Stimulated activated CD4-positive, alpha-beta T cell treated with anti-CD3 and anti-CD28 coated beads, TNF-alpha, amount 100 ng/mL, for 48 hours (primary cell): ENCODE measurements at regions not wholly inside any gene's neighbourhood (a gene's known extent, or its start where the extent isn't known, plus 50 kb on each side); places are given as distances from the start of the nearest gene placed in this dataset.
A peak's percentile ranks its signal among the peaks of the same experiment; 100 is the strongest.

Experiments
- DNase-seq, 3 donors: peaks; one replicate each; pipeline ENCODE4 v3.0.0-alpha.2; 2020; ENCODE audit warnings: low read depth in 3 of 3

GRCh38 chr6:134527108-134527787 lies 209.3 kb upstream of the SGK1 start:
- DNase-seq: no peak

- DNase-seq: no peak
These were observed 207.4 kb upstream of the SGK1 start for GRCh38 chr6:134525190-134525868.

- no peak for DNase-seq
These were observed 206.2 kb upstream of the SGK1 start for GRCh38 chr6:134523903-134524650.

GRCh38 chr6:134523051-134523450 lies 205.1 kb upstream of the SGK1 start:
- DNase-seq: no peak

GRCh38 chr6:134521116-134521501 lies 203.2 kb upstream of the SGK1 start:
- no peak for DNase-seq

GRCh38 chr6:134520181-134521115 lies 202.5 kb upstream of the SGK1 start:
- no peak for DNase-seq

- peak in 1 of 3 donors; percentile 27 for DNase-seq
These were observed 201.6 kb upstream of the SGK1 start for GRCh38 chr6:134519465-134519864.

- DNase-seq: no peak
These were observed 200.0 kb upstream of the SGK1 start for GRCh38 chr6:134517868-134518267.

- DNase-seq: no peak
These were observed 199.3 kb upstream of the SGK1 start for GRCh38 chr6:134517145-134517658.

GRCh38 chr6:134516582-134516981 lies 198.7 kb upstream of the SGK1 start:
- no peak for DNase-seq

- DNase-seq: no peak
These were observed 198.1 kb upstream of the SGK1 start for GRCh38 chr6:134515986-134516385.

GRCh38 chr6:134512981-134513391 lies 195.1 kb upstream of the SGK1 start:
- no peak for DNase-seq

- no peak for DNase-seq
These were observed 194.2 kb upstream of the SGK1 start for GRCh38 chr6:134511984-134512683.

GRCh38 chr6:134510920-134511319 lies 193.0 kb upstream of the SGK1 start:
- DNase-seq: no peak

GRCh38 chr6:134510142-134510541 lies 192.2 kb upstream of the SGK1 start:
- DNase-seq: no peak

- no peak for DNase-seq
These were observed 191.1 kb upstream of the SGK1 start for GRCh38 chr6:134508862-134509498.

- DNase-seq: no peak
These were observed 188.2 kb upstream of the SGK1 start for GRCh38 chr6:134506162-134506561.

- DNase-seq: no peak
These were observed 185.8 kb upstream of the SGK1 start for GRCh38 chr6:134503585-134504281.

GRCh38 chr6:134502614-134503549 lies 185.0 kb upstream of the SGK1 start:
- no peak for DNase-seq
